ENCODE measurements at regions not wholly inside any gene's neighbourhood (a gene's known extent, or its start where the extent isn't known, plus 50 kb on each side); places are given as distances from the start of the nearest gene placed in this dataset.

DNA sequence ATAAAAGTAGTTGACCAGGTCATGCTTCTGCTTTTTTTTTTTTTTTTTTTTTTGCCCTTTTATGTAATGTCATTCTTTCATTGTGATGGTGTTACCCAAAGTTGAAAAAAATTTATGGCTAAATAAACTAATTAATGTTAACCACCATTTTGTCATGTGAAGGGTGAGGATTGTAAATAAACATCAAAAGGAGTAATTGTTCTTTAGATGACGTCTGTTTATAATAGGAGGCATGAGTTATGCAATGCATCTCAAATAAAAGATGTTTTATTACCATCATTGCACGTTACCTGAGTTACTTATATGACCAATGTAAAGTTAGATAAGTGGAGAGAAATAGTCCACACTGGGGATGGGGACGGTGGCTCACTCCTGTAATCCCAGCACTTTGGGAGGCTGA lies 349.9 kb upstream of the PDE3A start:
- no peaks in the 10 kb centered on the region for H3K79me2 ChIP-seq
- H3K9me3 ChIP-seq (ENCODE audit: control insufficient read depth, low read length) = no peaks in the 10 kb centered on the region
- no peaks in the 10 kb centered on the region for H3K4me1 ChIP-seq
- no peaks in the 10 kb centered on the region for H3K27me3 ChIP-seq (ENCODE audit: control insufficient read depth, insufficient read depth, low read length)
- H3K4me3 ChIP-seq (ENCODE audit: low read depth, low read length) = no peak overlapping the region
- no peak overlapping the region for H3K27ac ChIP-seq
- TF ChIP-seq, protein P1, sequence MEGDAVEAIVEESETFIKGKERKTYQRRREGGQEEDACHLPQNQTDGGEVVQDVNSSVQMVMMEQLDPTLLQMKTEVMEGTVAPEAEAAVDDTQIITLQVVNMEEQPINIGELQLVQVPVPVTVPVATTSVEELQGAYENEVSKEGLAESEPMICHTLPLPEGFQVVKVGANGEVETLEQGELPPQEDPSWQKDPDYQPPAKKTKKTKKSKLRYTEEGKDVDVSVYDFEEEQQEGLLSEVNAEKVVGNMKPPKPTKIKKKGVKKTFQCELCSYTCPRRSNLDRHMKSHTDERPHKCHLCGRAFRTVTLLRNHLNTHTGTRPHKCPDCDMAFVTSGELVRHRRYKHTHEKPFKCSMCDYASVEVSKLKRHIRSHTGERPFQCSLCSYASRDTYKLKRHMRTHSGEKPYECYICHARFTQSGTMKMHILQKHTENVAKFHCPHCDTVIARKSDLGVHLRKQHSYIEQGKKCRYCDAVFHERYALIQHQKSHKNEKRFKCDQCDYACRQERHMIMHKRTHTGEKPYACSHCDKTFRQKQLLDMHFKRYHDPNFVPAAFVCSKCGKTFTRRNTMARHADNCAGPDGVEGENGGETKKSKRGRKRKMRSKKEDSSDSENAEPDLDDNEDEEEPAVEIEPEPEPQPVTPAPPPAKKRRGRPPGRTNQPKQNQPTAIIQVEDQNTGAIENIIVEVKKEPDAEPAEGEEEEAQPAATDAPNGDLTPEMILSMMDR (IDR thresholded peaks at IDR 0.05) = no peak
- H3K4me2 ChIP-seq (ENCODE audit: low read length) = no peak overlapping the region
- no peak overlapping the region for H3K9ac ChIP-seq
- no peaks in the 10 kb centered on the region for H3K36me3 ChIP-seq (ENCODE audit: control insufficient read depth, insufficient read depth, low read length)
- H2AFZ ChIP-seq = no peak overlapping the region

DNA sequence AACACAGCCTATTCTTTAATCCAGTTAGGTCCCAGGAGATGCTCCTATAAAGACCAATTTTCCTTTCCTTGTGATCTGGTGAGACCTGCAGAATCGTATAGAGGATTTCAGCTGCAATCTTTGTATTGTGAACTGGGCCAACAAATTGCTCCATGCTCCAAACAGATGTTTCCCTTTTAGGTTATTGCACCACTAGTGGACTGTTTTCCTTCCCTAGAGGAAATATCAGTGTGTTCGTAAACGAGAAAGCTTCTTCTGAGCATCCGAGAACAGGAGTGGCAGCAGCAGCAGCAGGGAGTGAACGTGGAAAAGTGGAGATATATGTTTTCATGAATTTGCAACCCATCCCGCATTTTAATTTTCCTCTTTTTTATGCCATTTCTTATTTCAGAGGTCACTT lies 344.1 kb upstream of the PDE3A start:
- no peak overlapping the region for H3K9ac ChIP-seq
- H3K4me1 ChIP-seq = no peaks in the 10 kb centered on the region
- no peak overlapping the region for H3K27ac ChIP-seq

DNA sequence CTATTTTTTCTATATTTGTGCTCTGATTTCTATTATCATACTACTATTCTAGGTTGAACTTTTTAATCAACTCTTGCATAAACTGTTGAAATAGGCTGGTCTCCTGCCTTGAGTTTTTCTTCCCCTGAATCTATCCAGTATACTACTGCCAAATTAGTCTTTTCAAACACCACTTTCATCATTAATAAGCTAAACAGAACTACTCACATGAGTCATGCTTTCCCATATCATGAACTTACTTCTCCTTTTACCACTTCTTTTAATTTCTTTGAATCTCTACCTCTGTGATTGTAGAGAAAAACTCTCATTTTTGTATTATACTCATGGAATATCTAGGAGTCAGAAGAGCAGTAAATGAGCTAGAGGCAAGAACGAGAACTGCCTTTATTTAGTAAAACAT lies 340.3 kb upstream of the PDE3A start:
- Histone ChIP-seq H3K9me3 (ENCODE audit: control insufficient read depth, low read length) (no peaks in the 10 kb centered on the region), H3K79me2 (no peaks in the 10 kb centered on the region), H3K27ac (no peak overlapping the region), H3K4me1 (no peaks in the 10 kb centered on the region), H3K4me2 (ENCODE audit: low read length) (no peak overlapping the region), H3K27me3 (ENCODE audit: control insufficient read depth, insufficient read depth, low read length) (no peaks in the 10 kb centered on the region), H3K4me3 (ENCODE audit: low read depth, low read length) (no peak overlapping the region), H2AFZ (no peak overlapping the region), H3K36me3 (ENCODE audit: control insufficient read depth, insufficient read depth, low read length) (no peaks in the 10 kb centered on the region), H3K9ac (no peak overlapping the region)
- TF ChIP-seq, protein P1 (IDR thresholded peaks at IDR 0.05) = no peak

More for the DNA sequence above, 344.1 kb upstream of the PDE3A start:
- Histone ChIP-seq H3K36me3 (ENCODE audit: control insufficient read depth, insufficient read depth, low read length) (no peaks in the 10 kb centered on the region), H3K27me3 (ENCODE audit: control insufficient read depth, insufficient read depth, low read length) (no peaks in the 10 kb centered on the region), H3K4me2 (ENCODE audit: low read length) (no peak overlapping the region), H3K79me2 (no peaks in the 10 kb centered on the region), H2AFZ (no peak overlapping the region), H3K9me3 (ENCODE audit: control insufficient read depth, low read length) (no peaks in the 10 kb centered on the region), H3K4me3 (ENCODE audit: low read depth, low read length) (no peak overlapping the region)
- TF ChIP-seq, protein P1 (IDR thresholded peaks at IDR 0.05) = no peak

DNA sequence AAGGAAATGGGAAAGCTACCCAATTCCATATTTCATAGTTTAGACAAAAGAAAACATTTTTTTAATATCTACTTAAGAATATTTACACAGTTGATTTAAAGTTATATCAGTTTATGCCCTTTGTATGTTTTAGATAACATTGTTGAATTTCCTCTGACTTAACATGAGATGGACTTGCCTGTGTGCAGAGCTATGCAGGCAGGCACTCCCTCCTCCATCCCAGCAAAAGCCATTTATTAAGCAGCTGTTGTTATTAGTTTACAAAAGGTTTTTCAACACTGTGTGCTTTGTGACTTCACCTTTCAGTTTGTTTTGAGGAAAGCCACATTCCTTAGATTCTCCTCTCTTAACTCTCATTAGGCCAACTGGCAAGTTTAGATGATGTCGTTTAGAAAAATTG lies 337.5 kb upstream of the PDE3A start:
- Histone ChIP-seq H3K4me2 (ENCODE audit: low read length) (no peak overlapping the region), H3K9me3 (ENCODE audit: control insufficient read depth, low read length) (no peaks in the 10 kb centered on the region), H3K4me1 (no peaks in the 10 kb centered on the region), H2AFZ (no peak overlapping the region), H3K27ac (no peak overlapping the region), H3K27me3 (ENCODE audit: control insufficient read depth, insufficient read depth, low read length) (no peaks in the 10 kb centered on the region), H3K9ac (no peak overlapping the region), H3K79me2 (no peaks in the 10 kb centered on the region), H3K4me3 (ENCODE audit: low read depth, low read length) (no peak overlapping the region), H3K36me3 (ENCODE audit: control insufficient read depth, insufficient read depth, low read length) (no peaks in the 10 kb centered on the region)
- TF ChIP-seq, protein P1 (IDR thresholded peaks at IDR 0.05) = no peak

DNA sequence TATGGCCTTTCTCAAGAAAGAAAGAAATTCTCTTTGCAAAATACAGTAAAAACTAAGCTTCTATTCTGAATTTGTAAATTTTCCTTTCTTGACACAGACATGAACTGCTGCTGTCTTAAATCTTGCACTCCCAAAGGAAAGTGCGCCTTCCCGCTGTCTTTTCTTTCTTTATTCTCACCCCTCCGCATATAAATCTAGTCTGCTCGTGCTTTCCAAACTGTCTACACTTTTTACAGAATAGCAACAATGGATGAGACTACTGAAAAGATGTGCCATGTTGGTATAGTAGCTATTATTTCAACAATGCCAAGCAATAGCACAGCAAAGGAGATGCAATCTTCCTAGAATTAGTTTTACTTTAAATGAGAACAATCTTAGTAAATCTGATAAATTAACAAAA lies 328.8 kb upstream of the PDE3A start:
- no peak overlapping the region for H3K9ac ChIP-seq
- H2AFZ ChIP-seq = no peak overlapping the region
- no peaks in the 10 kb centered on the region for H3K9me3 ChIP-seq (ENCODE audit: control insufficient read depth, low read length)
- no peak overlapping the region for H3K4me2 ChIP-seq (ENCODE audit: low read length)
- H3K27me3 ChIP-seq (ENCODE audit: control insufficient read depth, insufficient read depth, low read length) = no peaks in the 10 kb centered on the region
- H3K4me1 ChIP-seq = no peaks in the 10 kb centered on the region
- no peaks in the 10 kb centered on the region for H3K36me3 ChIP-seq (ENCODE audit: control insufficient read depth, insufficient read depth, low read length)
- no peaks in the 10 kb centered on the region for H3K79me2 ChIP-seq
- TF ChIP-seq, protein P1 (IDR thresholded peaks at IDR 0.05) = no peak
- no peak overlapping the region for H3K27ac ChIP-seq
- H3K4me3 ChIP-seq (ENCODE audit: low read depth, low read length) = no peak overlapping the region

All from parathyroid adenoma (tissue), 2 donors.